ENCODE measurements at regions not wholly inside any gene's neighbourhood (a gene's known extent, or its start where the extent isn't known, plus 50 kb on each side); places are given as distances from the start of the nearest gene placed in this dataset.

GRCh38 chr18:60445341-60445740 lies 72.8 kb upstream of the MC4R start:
- peaks cover 4% of the 10 kb centered on the region for H3K27me3 ChIP-seq (ENCODE audit: control insufficient read depth, insufficient read depth, low read length)
- H3K9ac ChIP-seq (ENCODE audit: low read depth, low read length), result no peak overlapping the region
- no peak overlapping the region for H3K4me3 ChIP-seq (ENCODE audit: low read length)
- H3K9me3 ChIP-seq (replicated peaks; ENCODE audit: low read length), result no peaks in the 10 kb centered on the region
- no peak overlapping the region for H3K4me2 ChIP-seq (ENCODE audit: low read length)
- H3K36me3 ChIP-seq (ENCODE audit: insufficient read depth, low read length), result no peaks in the 10 kb centered on the region
- no peaks in the 10 kb centered on the region for H3K4me1 ChIP-seq (ENCODE audit: control insufficient read depth, insufficient read depth, low read length)

- no peak overlapping the region for H3K9ac ChIP-seq (ENCODE audit: low read depth, low read length)
- H3K9me3 ChIP-seq (replicated peaks; ENCODE audit: low read length), result no peaks in the 10 kb centered on the region
- peaks cover 7% of the 10 kb centered on the region for H3K27me3 ChIP-seq (ENCODE audit: control insufficient read depth, insufficient read depth, low read length)
- no peaks in the 10 kb centered on the region for H3K4me1 ChIP-seq (ENCODE audit: control insufficient read depth, insufficient read depth, low read length)
- H3K36me3 ChIP-seq (ENCODE audit: insufficient read depth, low read length), result no peaks in the 10 kb centered on the region
- no peak overlapping the region for H3K4me2 ChIP-seq (ENCODE audit: low read length)
- H3K4me3 ChIP-seq (ENCODE audit: low read length), result no peak overlapping the region
These were observed 74.2 kb upstream of the MC4R start for GRCh38 chr18:60446821-60447220.

DNA sequence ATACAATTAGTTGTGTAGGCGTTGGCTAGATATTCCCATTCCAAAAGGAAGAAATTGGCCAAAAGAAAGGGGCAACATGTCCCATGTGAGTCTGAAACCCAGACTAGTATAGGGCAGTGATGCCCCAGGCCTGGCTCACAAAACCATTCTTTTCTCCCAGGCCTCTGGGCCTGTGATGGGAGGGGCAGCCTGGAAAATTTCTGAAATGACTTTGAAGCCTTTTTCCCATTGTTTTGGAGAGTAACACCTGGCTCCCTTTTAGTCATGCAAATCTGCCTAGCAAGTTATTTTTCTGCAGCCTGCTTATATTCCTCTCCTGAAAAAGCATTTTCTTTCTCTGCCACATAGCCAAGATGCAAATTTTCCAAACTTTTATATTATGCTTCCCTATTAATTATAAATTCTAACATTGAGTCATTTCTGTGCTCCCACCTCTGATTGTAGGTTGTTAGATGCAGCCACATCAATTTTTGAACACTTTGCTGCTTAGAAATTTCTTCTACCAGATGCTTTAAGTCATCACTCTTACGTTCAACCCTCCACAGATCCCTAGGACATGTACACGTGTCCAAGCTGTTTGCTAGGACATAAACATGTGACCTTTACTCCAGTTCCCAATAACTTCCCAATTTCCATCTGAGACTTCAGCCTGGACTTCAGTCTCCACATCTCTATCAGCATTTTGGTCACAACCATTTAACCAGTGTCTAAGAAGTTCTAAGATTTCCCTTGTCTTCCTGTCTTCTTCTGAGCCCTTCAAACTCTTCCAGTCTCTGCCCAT lies 76.1 kb upstream of the MC4R start:
- Histone ChIP-seq H3K9me3 (replicated peaks; ENCODE audit: low read length) (no peaks in the 10 kb centered on the region), H3K4me3 (ENCODE audit: low read length) (no peak overlapping the region), H3K4me1 (ENCODE audit: control insufficient read depth, insufficient read depth, low read length) (no peaks in the 10 kb centered on the region), H3K4me2 (ENCODE audit: low read length) (no peak overlapping the region), H3K27me3 (ENCODE audit: control insufficient read depth, insufficient read depth, low read length) (peaks cover 7% of the 10 kb centered on the region), H3K9ac (ENCODE audit: low read depth, low read length) (no peak overlapping the region), H3K36me3 (ENCODE audit: insufficient read depth, low read length) (no peaks in the 10 kb centered on the region)

DNA sequence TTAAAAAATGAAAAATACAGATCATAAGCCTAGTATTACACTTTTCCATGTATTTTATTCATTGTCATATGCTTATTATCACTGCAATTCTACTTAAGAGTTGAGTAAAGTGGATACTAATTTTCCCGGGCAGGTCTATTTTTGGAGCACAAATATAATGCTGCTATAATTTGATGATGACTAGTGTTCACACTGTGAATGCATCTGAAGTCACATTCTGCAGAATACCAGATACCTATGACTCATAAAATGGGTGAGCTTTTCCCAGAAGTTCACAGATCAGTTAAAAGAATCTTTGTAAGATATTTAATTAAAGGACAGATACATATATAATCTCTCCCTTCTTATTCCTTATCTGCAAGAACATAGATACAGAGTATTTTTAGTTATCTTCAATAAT lies 79.8 kb upstream of the MC4R start:
- Histone ChIP-seq H3K36me3 (ENCODE audit: insufficient read depth, low read length) (no peaks in the 10 kb centered on the region), H3K4me1 (ENCODE audit: control insufficient read depth, insufficient read depth, low read length) (no peaks in the 10 kb centered on the region), H3K4me2 (ENCODE audit: low read length) (no peak overlapping the region), H3K9ac (ENCODE audit: low read depth, low read length) (no peak overlapping the region), H3K4me3 (ENCODE audit: low read length) (no peak overlapping the region), H3K27me3 (ENCODE audit: control insufficient read depth, insufficient read depth, low read length) (peaks cover 3% of the 10 kb centered on the region), H3K9me3 (replicated peaks; ENCODE audit: low read length) (no peaks in the 10 kb centered on the region)

- Histone ChIP-seq H3K9me3 (replicated peaks; ENCODE audit: low read length) (no peaks in the 10 kb centered on the region), H3K27me3 (ENCODE audit: control insufficient read depth, insufficient read depth, low read length) (no peaks in the 10 kb centered on the region), H3K4me1 (ENCODE audit: control insufficient read depth, insufficient read depth, low read length) (no peaks in the 10 kb centered on the region), H3K4me2 (ENCODE audit: low read length) (no peak overlapping the region), H3K36me3 (ENCODE audit: insufficient read depth, low read length) (no peaks in the 10 kb centered on the region), H3K4me3 (ENCODE audit: low read length) (no peak overlapping the region), H3K9ac (ENCODE audit: low read depth, low read length) (no peak overlapping the region)
These were observed 94.1 kb upstream of the MC4R start for GRCh38 chr18:60466677-60467076.

- no peaks in the 10 kb centered on the region for H3K36me3 ChIP-seq (ENCODE audit: insufficient read depth, low read length)
- H3K9ac ChIP-seq (ENCODE audit: low read depth, low read length), result no peak overlapping the region
- no peak overlapping the region for H3K4me2 ChIP-seq (ENCODE audit: low read length)
- H3K9me3 ChIP-seq (replicated peaks; ENCODE audit: low read length), result no peaks in the 10 kb centered on the region
- H3K4me3 ChIP-seq (ENCODE audit: low read length), result no peak overlapping the region
- no peaks in the 10 kb centered on the region for H3K27me3 ChIP-seq (ENCODE audit: control insufficient read depth, insufficient read depth, low read length)
- H3K4me1 ChIP-seq (ENCODE audit: control insufficient read depth, insufficient read depth, low read length), result no peaks in the 10 kb centered on the region
These were observed 97.0 kb upstream of the MC4R start for GRCh38 chr18:60469387-60470100.

DNA sequence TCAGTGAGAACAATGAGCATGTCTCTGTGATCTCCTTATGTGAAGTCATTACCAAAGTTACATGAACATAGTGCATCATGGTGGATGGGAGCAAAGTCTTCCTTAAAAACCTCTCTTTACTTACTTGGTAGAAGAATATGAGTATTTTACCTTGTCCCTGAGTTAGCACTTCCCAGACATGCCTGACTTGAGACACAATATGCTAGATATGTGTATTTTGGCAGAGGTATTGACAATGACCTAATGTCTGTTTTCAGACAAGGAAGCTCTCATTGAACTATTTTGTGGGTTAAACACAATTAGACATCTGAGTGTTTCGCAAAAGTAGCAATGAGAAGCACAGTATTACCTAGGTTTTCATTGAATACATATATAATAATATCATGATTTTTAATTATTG lies 99.1 kb upstream of the MC4R start:
- Histone ChIP-seq H3K9ac (ENCODE audit: low read depth, low read length) (no peak overlapping the region), H3K4me3 (ENCODE audit: low read length) (no peak overlapping the region), H3K4me2 (ENCODE audit: low read length) (no peak overlapping the region), H3K4me1 (ENCODE audit: control insufficient read depth, insufficient read depth, low read length) (no peaks in the 10 kb centered on the region), H3K36me3 (ENCODE audit: insufficient read depth, low read length) (no peaks in the 10 kb centered on the region), H3K27me3 (ENCODE audit: control insufficient read depth, insufficient read depth, low read length) (no peaks in the 10 kb centered on the region), H3K9me3 (replicated peaks; ENCODE audit: low read length) (no peaks in the 10 kb centered on the region)

DNA sequence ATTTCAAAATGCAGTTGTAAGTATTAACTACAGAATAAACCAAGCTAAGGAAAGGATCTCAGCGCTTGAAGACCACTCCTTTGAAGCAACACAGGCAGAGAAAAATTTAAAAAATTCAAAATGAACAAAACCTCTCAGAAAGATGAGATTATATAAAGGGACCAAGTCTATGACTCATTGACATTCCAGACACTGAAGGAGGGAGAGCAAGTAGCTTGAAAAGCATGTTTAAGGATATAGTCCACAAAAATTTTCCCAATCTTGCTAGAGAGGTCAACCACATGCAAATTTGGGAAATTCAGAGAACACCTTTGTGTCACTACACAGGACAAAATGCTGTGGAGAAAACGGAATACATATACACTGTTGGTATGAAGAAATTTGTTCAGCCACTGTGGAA lies 112.6 kb upstream of the MC4R start:
- H3K36me3 ChIP-seq (ENCODE audit: insufficient read depth, low read length), result no peaks in the 10 kb centered on the region
- H3K4me3 ChIP-seq (ENCODE audit: low read length), result no peak overlapping the region
- no peaks in the 10 kb centered on the region for H3K4me1 ChIP-seq (ENCODE audit: control insufficient read depth, insufficient read depth, low read length)
- no peaks in the 10 kb centered on the region for H3K9me3 ChIP-seq (replicated peaks; ENCODE audit: low read length)
- no peak overlapping the region for H3K4me2 ChIP-seq (ENCODE audit: low read length)
- H3K27me3 ChIP-seq (ENCODE audit: control insufficient read depth, insufficient read depth, low read length), result no peaks in the 10 kb centered on the region
- H3K9ac ChIP-seq (ENCODE audit: low read depth, low read length), result no peak overlapping the region

- no peaks in the 10 kb centered on the region for H3K4me1 ChIP-seq (ENCODE audit: control insufficient read depth, insufficient read depth, low read length)
- no peak overlapping the region for H3K4me3 ChIP-seq (ENCODE audit: low read length)
- H3K9me3 ChIP-seq (replicated peaks; ENCODE audit: low read length), result no peaks in the 10 kb centered on the region
- peaks cover 6% of the 10 kb centered on the region for H3K27me3 ChIP-seq (ENCODE audit: control insufficient read depth, insufficient read depth, low read length)
- no peak overlapping the region for H3K9ac ChIP-seq (ENCODE audit: low read depth, low read length)
- H3K36me3 ChIP-seq (ENCODE audit: insufficient read depth, low read length), result no peaks in the 10 kb centered on the region
- H3K4me2 ChIP-seq (ENCODE audit: low read length), result no peak overlapping the region
These were observed 120.5 kb upstream of the MC4R start for GRCh38 chr18:60493066-60493465.

DNA sequence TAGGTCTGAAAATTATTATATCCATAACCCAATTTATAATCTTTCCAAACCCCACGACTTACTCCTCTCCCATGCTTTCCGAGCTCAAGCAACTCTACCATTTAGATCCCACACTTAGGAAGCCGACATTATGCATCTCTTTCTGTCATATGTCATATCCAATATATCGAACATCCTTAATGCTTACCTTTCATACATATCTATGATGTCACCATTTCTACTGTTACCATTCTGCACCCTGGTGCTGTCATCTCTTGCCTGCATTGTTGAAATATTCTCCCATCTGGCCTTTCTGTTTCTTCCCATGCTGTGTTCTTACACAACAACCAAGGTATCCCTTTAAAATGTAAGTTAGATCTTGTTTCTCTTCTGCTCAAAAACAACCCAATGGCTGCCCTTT lies 127.1 kb upstream of the MC4R start:
- Histone ChIP-seq H3K4me3 (ENCODE audit: low read length) (no peak overlapping the region), H3K9ac (ENCODE audit: low read depth, low read length) (no peak overlapping the region), H3K4me2 (ENCODE audit: low read length) (no peak overlapping the region), H3K27me3 (ENCODE audit: control insufficient read depth, insufficient read depth, low read length) (peaks cover 19% of the 10 kb centered on the region), H3K9me3 (replicated peaks; ENCODE audit: low read length) (no peaks in the 10 kb centered on the region), H3K4me1 (ENCODE audit: control insufficient read depth, insufficient read depth, low read length) (no peaks in the 10 kb centered on the region), H3K36me3 (ENCODE audit: insufficient read depth, low read length) (no peaks in the 10 kb centered on the region)

DNA sequence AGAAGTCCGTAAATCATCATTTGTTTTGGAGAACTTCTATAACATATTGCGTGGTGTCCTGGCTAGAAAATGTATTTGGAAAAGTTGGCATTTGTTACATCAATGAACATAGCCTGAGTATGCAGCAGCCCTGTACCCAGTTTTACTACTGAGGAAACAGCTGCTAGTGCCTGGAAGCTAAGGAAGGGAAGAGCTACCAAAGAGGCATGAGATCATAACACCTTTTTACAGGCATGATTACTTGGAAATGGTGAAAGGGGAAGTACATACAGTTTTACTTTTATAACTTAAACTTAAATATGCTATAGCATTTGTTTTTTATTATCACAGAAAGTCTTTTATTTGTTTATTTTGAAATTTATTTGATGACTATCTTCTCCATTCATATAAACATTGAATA lies 128.4 kb upstream of the MC4R start:
- no peak overlapping the region for H3K4me3 ChIP-seq (ENCODE audit: low read length)
- no peaks in the 10 kb centered on the region for H3K9me3 ChIP-seq (replicated peaks; ENCODE audit: low read length)
- peaks cover 18% of the 10 kb centered on the region for H3K27me3 ChIP-seq (ENCODE audit: control insufficient read depth, insufficient read depth, low read length)
- H3K36me3 ChIP-seq (ENCODE audit: insufficient read depth, low read length), result no peaks in the 10 kb centered on the region
- no peak overlapping the region for H3K4me2 ChIP-seq (ENCODE audit: low read length)
- H3K4me1 ChIP-seq (ENCODE audit: control insufficient read depth, insufficient read depth, low read length), result no peaks in the 10 kb centered on the region
- no peak overlapping the region for H3K9ac ChIP-seq (ENCODE audit: low read depth, low read length)

GRCh38 chr18:60502591-60502990 lies 130.0 kb upstream of the MC4R start:
- Histone ChIP-seq H3K4me3 (ENCODE audit: low read length) (no peak overlapping the region), H3K9me3 (replicated peaks; ENCODE audit: low read length) (no peaks in the 10 kb centered on the region), H3K27me3 (ENCODE audit: control insufficient read depth, insufficient read depth, low read length) (peaks cover 17% of the 10 kb centered on the region), H3K4me2 (ENCODE audit: low read length) (no peak overlapping the region), H3K36me3 (ENCODE audit: insufficient read depth, low read length) (no peaks in the 10 kb centered on the region), H3K9ac (ENCODE audit: low read depth, low read length) (no peak overlapping the region), H3K4me1 (ENCODE audit: control insufficient read depth, insufficient read depth, low read length) (no peaks in the 10 kb centered on the region)

All from skeletal muscle satellite cell (primary cell).